HL-60 (cell line): ENCODE measurements at regions not wholly inside any gene's neighbourhood (a gene's known extent, or its start where the extent isn't known, plus 50 kb on each side); places are given as distances from the start of the nearest gene placed in this dataset.

ENCODE experiments used
- CTCF ChIP-seq: IDR thresholded peaks from one replicate; pipeline ENCODE4 v1.5.1; 2011; ENCODE audit warnings: low read length, control low read depth, inconsistent platforms; ENCODE audit not compliant: insufficient read depth
- POLR2AphosphoS5 ChIP-seq: IDR thresholded peaks from 2 replicates; pipeline ENCODE4 v1.6.1; 2012; ENCODE audit warnings: low read depth
- REST ChIP-seq: IDR thresholded peaks from 2 replicates; pipeline ENCODE4 v1.6.1; 2012; ENCODE audit warnings: low read depth; ENCODE audit not compliant: insufficient replicate concordance

GRCh38 chr11:116353589-116353988 is 419.2 kb downstream of the BUD13 start:
- TF ChIP-seq CTCF, result no peak
- TF ChIP-seq POLR2AphosphoS5, result no peak
- TF ChIP-seq REST, result no peak
